HCT116 (cell line): ENCODE measurements at regions not wholly inside any gene's neighbourhood (a gene's known extent, or its start where the extent isn't known, plus 50 kb on each side); places are given as distances from the start of the nearest gene placed in this dataset.

Source experiments
- ATAC-seq: fragments of 200-7000 bp; cut with Tn5 transposase; 2 replicates; pipeline ENCODE4 v1.9.1; 2020; ENCODE audit warnings: mild to moderate bottlenecking, moderate library complexity
- BruUV-seq: library from RNA; stranded (reverse); fragments of 400-500 nt; replicated peaks from 2 replicates; lab custom pipeline; 2021; lab: Mats Ljungman, UMichigan
- CTCF ChIA-PET: fragments of 300-600 bp; sonication (Branson Sonifier 250); formaldehyde crosslinking; loops from one replicate; lab custom pipeline; 2021; ENCODE audit warnings: antibody characterized with exemption; lab: Charles Lee
- POLR2A ChIA-PET: fragments of 300-600, 350-600 bp; sonication (Branson Sonifier 250); formaldehyde crosslinking; loops from one replicate; lab custom pipeline; 2021; ENCODE audit warnings: antibody characterized with exemption; lab: Charles Lee
- RAD21 ChIA-PET, 2 experiments: fragments of 300-600 bp; sonication (Branson Sonifier 250); formaldehyde crosslinking; loops; one replicate each; lab custom pipeline; 2023; ENCODE audit warnings: low total read pairs in 2 of 2; ENCODE audit not compliant: uncharacterized antibody in 2 of 2, unreplicated experiment in 2 of 2, low non-redundant PET in 1 of 2; lab: Charles Lee
- DNase-seq: peaks from one replicate; pipeline ENCODE4 v3.0.0-alpha.2; 2010; ENCODE audit warnings: low read depth, low spot score
- H2AFZ ChIP-seq: fragments of 200-600 bp; shearing (Covaris generic), sonication (generic); 2 replicates; pipeline ENCODE4 v1.6.1; 2017; ENCODE audit warnings: low read depth, mixed run types, mixed read lengths, antibody characterized with exemption, low read length; ENCODE audit not compliant: poor library complexity, severe bottlenecking
- H3K27ac ChIP-seq: 2 replicates; pipeline ENCODE4 v1.5.1; 2012; ENCODE audit warnings: low read depth, low read length
- H3K27me3 ChIP-seq: fragments of 200-600 bp; sonication (generic); 2 replicates; pipeline ENCODE4 v1.6.1; 2016; ENCODE audit warnings: mixed run types, low read length, mixed read lengths; ENCODE audit not compliant: insufficient read depth
- H3K36me3 ChIP-seq, 2 experiments: fragments of 200-500 bp in 1 of 2; fragments of 200-600 bp in 1 of 2; sonication (Bioruptor generic) in 1 of 2; sonication (generic) in 1 of 2; 2 replicates each; pipeline versions ENCODE4 v1.5.1 to v1.6.1; 2014 to 2016; ENCODE audit warnings: low read length in 2 of 2, inconsistent platforms in 1 of 2, mixed read lengths in 1 of 2, mixed run types in 1 of 2; ENCODE audit not compliant: insufficient read depth in 2 of 2, control insufficient read depth in 1 of 2
- H3K4me1 ChIP-seq, 2 experiments: fragments of 200-600 bp in 1 of 2; sonication (generic) in 1 of 2; 2 replicates each; pipeline versions ENCODE4 v1.5.1 to v1.6.1; 2012 to 2017; ENCODE audit warnings: low read length in 2 of 2, inconsistent platforms in 1 of 2, mild to moderate bottlenecking in 1 of 2, mixed read lengths in 1 of 2, mixed run types in 1 of 2, moderate library complexity in 1 of 2; ENCODE audit not compliant: insufficient read depth in 2 of 2, control insufficient read depth in 1 of 2
- H3K4me2 ChIP-seq: fragments of 200-600 bp; sonication (generic); 2 replicates; pipeline ENCODE4 v1.6.1; 2017; ENCODE audit warnings: mixed run types, low read length, mixed read lengths
- H3K4me3 ChIP-seq, 2 experiments: fragments of 200-600 bp in 1 of 2; sonication (generic) in 1 of 2; replicated peaks in 1 of 2; 2 replicates each; pipeline ENCODE4 v1.5.1; 2011 to 2016; ENCODE audit warnings: low read length in 2 of 2, control low read depth in 1 of 2, low read depth in 1 of 2, mild to moderate bottlenecking in 1 of 2, mixed read lengths in 1 of 2, mixed run types in 1 of 2
- H3K79me2 ChIP-seq: fragments of 200-600 bp; sonication (generic); 2 replicates; pipeline ENCODE4 v1.6.1; 2017; ENCODE audit warnings: mild to moderate bottlenecking, mixed run types, low read length, moderate library complexity, mixed read lengths; ENCODE audit not compliant: insufficient read depth
- H3K9ac ChIP-seq: fragments of 200-600 bp; sonication (generic); 2 replicates; pipeline ENCODE4 v1.6.1; 2016; ENCODE audit warnings: low read length, mixed read lengths
- H3K9me2 ChIP-seq: fragments of 200-600 bp; sonication (generic), shearing (Covaris generic); 2 replicates; pipeline ENCODE4 v1.6.1; 2017; ENCODE audit warnings: mixed run types, mild to moderate bottlenecking, moderate library complexity; ENCODE audit not compliant: insufficient read depth
- H3K9me3 ChIP-seq, 2 experiments: fragments of 200-500 bp in 1 of 2; fragments of 200-600 bp in 1 of 2; sonication (Bioruptor generic) in 1 of 2; sonication (generic) in 1 of 2; 2 replicates each; pipeline ENCODE4 v1.6.1; 2014 to 2017; ENCODE audit warnings: low read length in 2 of 2, mixed read lengths in 2 of 2, inconsistent platforms in 1 of 2, low read depth in 1 of 2, mild to moderate bottlenecking in 1 of 2, mixed run types in 1 of 2, moderate library complexity in 1 of 2; ENCODE audit not compliant: control insufficient read depth in 1 of 2, insufficient read depth in 1 of 2
- H4K20me1 ChIP-seq: fragments of 200-600 bp; sonication (generic), shearing (Covaris generic); 2 replicates; pipeline ENCODE4 v1.6.1; 2017; ENCODE audit warnings: mixed run types, mild to moderate bottlenecking, moderate library complexity; ENCODE audit not compliant: insufficient read depth
- EGR1 ChIP-seq: IDR thresholded peaks from 2 replicates; pipeline ENCODE4 v1.6.1; 2012; ENCODE audit warnings: low read depth
- ELF1 ChIP-seq: IDR thresholded peaks from 2 replicates; pipeline ENCODE4 v1.6.1; 2012; ENCODE audit warnings: low read depth, borderline replicate concordance
- EZH2 ChIP-seq: fragments of 200-600 bp; sonication (generic); IDR thresholded peaks from 2 replicates; pipeline ENCODE4 v1.6.1; 2017; ENCODE audit warnings: antibody characterized with exemption, mixed run types
- EZH2phosphoT487 ChIP-seq: fragments of 200-600 bp; IDR thresholded peaks from 2 replicates; pipeline ENCODE4 v1.6.1; 2018; ENCODE audit warnings: antibody characterized with exemption, borderline replicate concordance
- FOSL1 ChIP-seq: IDR thresholded peaks from 2 replicates; pipeline ENCODE4 v1.6.1; 2012; ENCODE audit warnings: low read depth
- JUND ChIP-seq: IDR thresholded peaks from 2 replicates; pipeline ENCODE4 v1.6.1; 2012
- MAX ChIP-seq: IDR thresholded peaks from 2 replicates; pipeline ENCODE4 v1.6.1; 2012
- REST ChIP-seq: IDR thresholded peaks from 2 replicates; pipeline ENCODE4 v1.6.1; 2012; ENCODE audit warnings: low read depth
- SIN3A ChIP-seq: IDR thresholded peaks from 2 replicates; pipeline ENCODE4 v1.6.1; 2012; ENCODE audit warnings: low read depth
- intact Hi-C: fragments of 100-400 bp; cut with micrococcal nuclease; formaldehyde crosslinking; loops from 2 replicates; pipeline ENCODE4 v1.10.0; 2022

GRCh38 chr17:79675413-79675725, 55.4 kb upstream of the ENPP7 start:
- H2AFZ ChIP-seq, result no peak overlapping the region
- H3K4me2 ChIP-seq, result no peak overlapping the region
- H3K9me2 ChIP-seq, result no peaks in the 10 kb centered on the region
- no peaks in the 10 kb centered on the region for H3K4me1 ChIP-seq
- ATAC-seq (no peak), DNase-seq (no peak)
- no peaks in the 10 kb centered on the region for H3K36me3 ChIP-seq
- no peak overlapping the region for H3K9ac ChIP-seq
- no peaks in the 10 kb centered on the region for H3K27me3 ChIP-seq
- TF ChIP-seq EGR1, result no peak
- TF ChIP-seq MAX, result no peak
- no peak for TF ChIP-seq JUND
- TF ChIP-seq ELF1, result no peak
- TF ChIP-seq REST, result no peak
- no peak for TF ChIP-seq SIN3A
- no peak for TF ChIP-seq EZH2phosphoT487
- no peak for TF ChIP-seq EZH2
- TF ChIP-seq FOSL1, result no peak
- no peaks in the 10 kb centered on the region for H4K20me1 ChIP-seq
- H3K4me3 ChIP-seq, result no peak overlapping the region
- ChIA-PET POLR2A (no interaction called here), CTCF (no interaction called here), RAD21 (interaction anchor here in 1 of 2 experiments (0.6 kb wide), 1 partner anchor 274 kb away, joined by 4 read pairs; no protein-coding TSS in a partner anchor)
- H3K79me2 ChIP-seq, result no peaks in the 10 kb centered on the region
- H3K9me3 ChIP-seq, result peaks cover 11 to 15% of the 10 kb centered on the region in 2 experiments; a peak in 3 of 4 replicates
- intact Hi-C loops, result no loop called here
- BruUV-seq, result no TSS peak
- no peak overlapping the region for H3K27ac ChIP-seq
